Activated CD4-positive, alpha-beta T cell treated with anti-CD3 and anti-CD28 coated beads, Interleukin-2, amount 10 ng/mL, durations not matched to agents 7 days and 5 days (primary cell): ENCODE measurements at regions not wholly inside any gene's neighbourhood (a gene's known extent, or its start where the extent isn't known, plus 50 kb on each side); places are given as distances from the start of the nearest gene placed in this dataset.

ENCODE experiments used
- CTCF ChIA-PET: fragments of 350-600 bp; sonication (Branson Sonifier 250); formaldehyde crosslinking; loops from one replicate; lab custom pipeline; 2021; ENCODE audit warnings: antibody characterized with exemption; lab: Charles Lee
- POLR2A ChIA-PET: fragments of 350-600 bp; sonication (Branson Sonifier 250); formaldehyde crosslinking; loops from one replicate; lab custom pipeline; 2021; ENCODE audit warnings: antibody characterized with exemption; lab: Charles Lee
- DNase-seq: peaks from one replicate; pipeline ENCODE4 v3.0.0-alpha.2; 2020
- H3K27ac Mint-ChIP-seq: one replicate; pipeline ENCODE4 v1.8.0; 2021; ENCODE audit warnings: mild to moderate bottlenecking, moderate library complexity, mixed read lengths
- H3K27me3 Mint-ChIP-seq: one replicate; pipeline ENCODE4 v1.8.0; 2021; ENCODE audit warnings: mixed read lengths
- H3K36me3 Mint-ChIP-seq: one replicate; pipeline ENCODE4 v1.8.0; 2021; ENCODE audit warnings: low read depth, mixed read lengths
- H3K4me1 Mint-ChIP-seq: one replicate; pipeline ENCODE4 v1.8.0; 2021; ENCODE audit warnings: mixed read lengths
- H3K4me3 Mint-ChIP-seq: one replicate; pipeline ENCODE4 v1.8.0; 2021; ENCODE audit warnings: mild to moderate bottlenecking, moderate library complexity, mixed read lengths
- H3K9me3 Mint-ChIP-seq: one replicate; pipeline ENCODE4 v1.8.0; 2021; ENCODE audit warnings: mixed read lengths

DNA sequence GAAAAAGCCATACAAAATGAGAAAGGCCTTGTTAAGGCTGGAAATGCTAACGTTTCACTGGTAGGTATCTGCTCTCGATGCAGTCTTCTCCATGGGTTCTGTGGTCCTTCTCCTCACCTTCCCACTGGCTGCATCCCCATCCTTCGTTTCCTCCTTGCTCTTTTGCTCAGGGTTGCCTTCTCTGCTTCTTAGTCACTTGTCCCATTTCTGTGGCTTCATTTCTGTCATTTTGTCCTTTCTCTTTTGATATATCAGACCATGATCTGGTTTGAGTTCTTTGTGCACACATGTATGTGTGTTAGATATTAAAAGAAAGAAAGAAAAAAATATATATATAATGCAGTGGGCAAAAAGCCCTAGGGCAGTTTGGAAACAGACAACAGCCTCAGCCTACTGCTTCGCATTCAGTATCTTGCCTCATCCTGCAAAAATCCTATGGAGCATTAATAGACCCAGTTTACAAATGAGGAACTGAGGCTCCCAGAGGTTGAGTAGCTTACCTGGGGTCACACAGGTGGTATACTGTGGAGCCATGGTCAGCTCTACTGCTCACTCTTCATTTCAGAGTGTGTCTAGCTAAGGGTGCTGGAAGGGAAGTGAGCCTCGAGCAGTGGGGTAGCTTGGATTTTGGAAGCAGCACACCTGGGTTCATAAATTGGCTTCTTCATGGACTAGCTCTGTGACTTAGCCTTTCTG is 57.6 kb upstream of the MEDAG start:
- no peak for DNase-seq
- H3K9me3 Mint-ChIP-seq, result peaks cover 3% of the 10 kb centered on the region
- H3K27ac Mint-ChIP-seq, result no peak overlapping the region
- H3K4me1 Mint-ChIP-seq, result peaks cover 9% of the 10 kb centered on the region
- no peak overlapping the region for H3K4me3 Mint-ChIP-seq
- no peaks in the 10 kb centered on the region for H3K36me3 Mint-ChIP-seq
- POLR2A ChIA-PET, result no interaction called here
- CTCF ChIA-PET, result interaction anchor here (0.6 to 2.1 kb wide), 6 partner anchors 14 to 167 kb away, joined by 3 to 5 read pairs (median 4); no protein-coding TSS in a partner anchor
- peaks cover 10% of the 10 kb centered on the region for H3K27me3 Mint-ChIP-seq

DNA sequence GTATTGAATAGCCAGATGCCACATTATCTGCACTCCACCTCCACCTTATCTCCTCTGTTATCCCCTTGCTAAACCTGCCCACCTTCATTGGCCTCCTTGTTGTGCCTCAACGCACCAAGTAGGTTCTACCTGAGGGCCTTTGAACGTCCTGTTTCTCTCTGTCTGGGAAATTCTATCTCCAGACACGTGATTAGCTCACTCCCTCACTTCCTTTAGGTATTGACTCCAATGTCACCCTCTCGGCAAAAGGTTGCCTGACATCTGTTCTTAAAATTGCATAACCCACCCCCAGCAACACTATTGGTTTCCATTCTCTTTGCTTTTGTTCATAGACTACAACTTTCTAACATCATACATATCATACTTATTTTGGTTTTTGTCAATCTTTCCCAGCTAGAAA is 56.5 kb upstream of the MEDAG start:
- Mint-ChIP-seq H3K9me3 (peaks cover 3% of the 10 kb centered on the region), H3K27me3 (peaks cover 10% of the 10 kb centered on the region), H3K27ac (no peak overlapping the region), H3K4me3 (no peak overlapping the region), H3K4me1 (peaks cover 9% of the 10 kb centered on the region), H3K36me3 (no peaks in the 10 kb centered on the region)
- no peak for DNase-seq
- ChIA-PET CTCF (interaction anchor here (0.6 to 2.1 kb wide), 5 partner anchors 16 to 168 kb away, joined by 3 to 5 read pairs (median 4); no protein-coding TSS in a partner anchor), POLR2A (no interaction called here)

DNA sequence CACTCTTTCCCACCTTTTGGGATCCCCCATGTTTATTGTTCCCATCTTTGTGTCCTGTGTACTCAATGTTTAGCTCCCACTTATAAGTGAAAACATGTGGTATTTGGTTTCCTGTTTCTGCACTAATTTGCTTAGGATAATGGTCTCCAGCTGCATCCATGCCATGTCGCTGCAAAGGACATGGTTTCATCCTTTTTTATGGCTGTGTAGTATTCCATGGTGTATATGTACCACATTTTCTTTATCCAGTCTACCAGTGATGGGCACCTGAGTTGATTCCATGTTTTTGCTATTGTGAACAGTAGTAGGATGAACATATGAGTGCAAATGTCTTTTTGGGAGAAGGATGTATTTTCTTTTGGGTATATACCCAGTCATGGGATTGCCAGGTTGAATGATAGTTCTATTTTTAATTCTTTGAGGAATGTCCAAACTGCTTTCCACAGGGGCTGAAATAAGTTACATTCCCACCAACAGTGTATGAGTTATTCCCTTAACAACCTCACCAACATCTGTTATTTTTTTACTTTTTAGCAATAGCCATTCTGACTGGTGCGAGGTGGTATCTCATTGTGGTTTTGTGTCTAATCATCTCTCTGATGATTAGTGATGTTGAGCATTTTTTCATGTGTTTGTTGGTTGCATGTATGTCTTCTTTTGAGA is 55.7 kb upstream of the MEDAG start:
- peaks cover 9% of the 10 kb centered on the region for H3K4me1 Mint-ChIP-seq
- peaks cover 3% of the 10 kb centered on the region for H3K9me3 Mint-ChIP-seq
- no peak overlapping the region for H3K27ac Mint-ChIP-seq
- H3K4me3 Mint-ChIP-seq, result no peak overlapping the region
- no peaks in the 10 kb centered on the region for H3K36me3 Mint-ChIP-seq
- peaks cover 10% of the 10 kb centered on the region for H3K27me3 Mint-ChIP-seq
- DNase-seq, result no peak
- POLR2A ChIA-PET, result no interaction called here
- CTCF ChIA-PET, result interaction anchor here (1.6 kb wide), 1 partner anchor 16 kb away, joined by 4 read pairs; no protein-coding TSS in a partner anchor

DNA sequence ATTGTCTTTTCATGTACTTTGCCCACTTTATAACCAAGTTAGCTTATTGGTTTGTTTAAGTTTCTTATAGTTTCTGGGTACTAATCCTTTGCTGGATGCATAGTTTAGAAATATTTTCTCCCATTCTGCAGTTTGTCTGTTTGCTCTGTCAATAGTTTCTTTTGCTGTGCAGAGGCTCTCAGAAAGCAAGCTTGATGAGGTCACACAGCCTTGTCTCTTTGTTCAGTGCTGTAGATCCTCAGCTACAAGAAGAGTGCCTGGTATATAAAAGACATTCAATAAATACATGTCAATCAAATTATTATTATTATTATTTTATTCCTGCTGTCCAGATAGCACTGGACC is 55.2 kb upstream of the MEDAG start:
- Mint-ChIP-seq H3K27ac (no peak overlapping the region), H3K4me1 (peaks cover 9% of the 10 kb centered on the region), H3K4me3 (no peak overlapping the region), H3K36me3 (no peaks in the 10 kb centered on the region), H3K27me3 (peaks cover 10% of the 10 kb centered on the region), H3K9me3 (peaks cover 3% of the 10 kb centered on the region)
- POLR2A ChIA-PET, result no interaction called here
- no peak for DNase-seq
- CTCF ChIA-PET, result interaction anchor here (0.6 kb wide), 1 partner anchor 1274 kb away, joined by 3 read pairs; no protein-coding TSS in a partner anchor

DNA sequence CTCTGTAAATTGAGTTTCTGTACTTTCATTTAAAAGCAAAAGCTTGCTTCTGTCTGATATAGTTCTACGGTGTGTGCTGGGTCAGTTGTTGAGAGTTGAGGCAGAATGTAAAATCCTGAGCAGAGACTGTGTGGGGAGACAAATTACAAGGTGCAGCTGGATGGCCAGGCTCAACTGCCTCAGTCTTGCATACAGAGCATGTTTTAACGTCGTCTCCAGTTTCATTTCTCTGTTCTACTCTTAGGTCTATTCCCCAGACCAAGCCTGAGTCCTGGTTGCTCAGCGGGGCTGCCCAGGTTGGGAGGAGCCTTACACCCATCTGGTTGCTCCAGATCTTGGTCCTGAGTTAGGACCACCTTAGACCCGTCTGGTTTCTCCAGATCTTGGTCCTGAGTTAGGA is 54.4 kb upstream of the MEDAG start:
- Mint-ChIP-seq H3K9me3 (peaks cover 3% of the 10 kb centered on the region), H3K27ac (no peak overlapping the region), H3K36me3 (no peaks in the 10 kb centered on the region), H3K4me3 (no peak overlapping the region), H3K4me1 (peaks cover 9% of the 10 kb centered on the region), H3K27me3 (peaks cover 10% of the 10 kb centered on the region)
- DNase-seq, result no peak
- ChIA-PET POLR2A (no interaction called here), CTCF (no interaction called here)

DNA sequence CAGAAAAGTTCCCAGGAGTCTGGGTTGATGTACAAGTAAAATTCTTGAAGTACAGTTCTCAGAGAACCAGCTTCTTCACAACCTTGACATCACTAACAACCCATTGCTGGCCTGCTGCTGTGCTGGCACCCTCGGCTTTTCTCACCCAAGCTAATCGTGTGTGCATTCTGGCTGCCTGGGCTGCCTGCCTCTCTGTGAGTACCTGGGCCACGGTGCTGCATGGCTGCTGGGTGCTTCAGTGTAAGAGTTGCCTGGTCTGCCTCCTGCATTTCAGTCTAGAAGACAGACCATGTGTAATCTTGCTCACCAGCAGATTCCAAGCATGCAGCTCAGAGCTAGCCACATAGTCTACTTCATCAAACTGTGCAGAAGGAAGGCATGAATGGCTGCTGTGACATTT is 50.5 kb upstream of the MEDAG start:
- H3K27me3 Mint-ChIP-seq, result peaks cover 6% of the 10 kb centered on the region
- DNase-seq, result no peak
- no peaks in the 10 kb centered on the region for H3K9me3 Mint-ChIP-seq
- ChIA-PET POLR2A (no interaction called here), CTCF (interaction anchor here (0.6 kb wide), 2 partner anchors 13 to 64 kb away, joined by 3 read pairs; no protein-coding TSS in a partner anchor)
- no peak overlapping the region for H3K27ac Mint-ChIP-seq
- H3K4me3 Mint-ChIP-seq, result no peak overlapping the region
- no peaks in the 10 kb centered on the region for H3K4me1 Mint-ChIP-seq
- no peaks in the 10 kb centered on the region for H3K36me3 Mint-ChIP-seq

DNA sequence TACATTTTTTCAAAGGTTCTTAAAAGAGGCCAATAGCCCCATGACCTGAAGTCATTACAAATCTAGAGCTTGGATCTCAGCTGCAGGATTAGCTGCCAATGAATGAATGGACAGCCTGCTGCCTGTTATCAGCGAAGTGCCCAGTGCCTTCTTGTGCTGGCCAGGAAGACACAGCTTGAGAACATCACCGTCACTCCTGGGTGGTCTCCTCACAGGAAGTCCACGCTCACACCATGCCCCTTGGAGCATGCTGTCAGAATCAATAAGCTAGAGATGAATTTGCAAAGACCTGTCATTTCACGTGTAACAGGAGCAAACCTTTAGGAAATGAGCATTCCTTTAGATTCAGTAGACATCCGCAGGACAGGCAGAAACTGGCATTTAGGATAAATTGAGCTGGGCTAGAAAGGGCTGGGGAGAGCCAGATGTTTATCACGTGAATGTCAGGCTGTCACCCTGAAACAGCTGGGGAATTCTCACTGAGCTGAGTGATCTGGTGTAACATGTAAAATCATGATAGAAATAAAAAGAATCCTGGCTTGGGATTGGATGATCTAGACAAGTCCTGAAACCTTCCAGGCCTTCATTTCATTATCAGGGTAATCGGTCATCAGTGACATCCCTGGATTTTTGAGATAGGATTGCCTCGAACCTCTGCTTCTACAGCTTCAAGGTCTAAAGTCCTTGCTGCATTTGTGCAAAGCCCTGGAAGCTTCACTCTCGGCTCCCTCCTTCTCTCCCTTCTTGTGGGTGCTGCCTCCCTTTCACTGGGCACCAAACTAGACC is 49.9 kb upstream of the MEDAG start:
- H3K9me3 Mint-ChIP-seq, result no peaks in the 10 kb centered on the region
- no peak overlapping the region for H3K4me3 Mint-ChIP-seq
- H3K4me1 Mint-ChIP-seq, result no peaks in the 10 kb centered on the region
- POLR2A ChIA-PET, result no interaction called here
- H3K27ac Mint-ChIP-seq, result no peak overlapping the region
- no peak for DNase-seq
- no peaks in the 10 kb centered on the region for H3K36me3 Mint-ChIP-seq
- H3K27me3 Mint-ChIP-seq, result peaks cover 5% of the 10 kb centered on the region
- CTCF ChIA-PET, result interaction anchor here (0.6 to 1.6 kb wide), 4 partner anchors 10 to 166 kb away, joined by 3 to 4 read pairs (median 3); no protein-coding TSS in a partner anchor
